Stomach (tissue), 8 donors: ENCODE measurements at regions not wholly inside any gene's neighbourhood (a gene's known extent, or its start where the extent isn't known, plus 50 kb on each side); places are given as distances from the start of the nearest gene placed in this dataset.

ENCODE experiments used
- DNase-seq, 2 donors: peaks; one replicate each; pipeline versions ENCODE4 v3.0.0 to v3.0.0-alpha.2; 2013 to 2019
- H3K27ac ChIP-seq, 5 donors: fragments of 200-600 bp in 4 of 5; sonication (generic) in 4 of 5; one replicate each; pipeline ENCODE4 v1.5.1; 2013 to 2019; ENCODE audit warnings: mild to moderate bottlenecking in 1 of 5, moderate library complexity in 1 of 5
- H3K27me3 ChIP-seq, 3 donors: fragments of 200-600 bp; sonication (generic); one replicate each; pipeline ENCODE4 v1.5.1; 2017 to 2019; ENCODE audit warnings: mixed run types in 1 of 3
- H3K36me3 ChIP-seq, 4 donors: fragments of 200-600 bp; sonication (generic); 1 replicate in 3 of 4; 2 replicates in 1 of 4; pipeline ENCODE4 v1.5.1; 2016 to 2019
- H3K4me1 ChIP-seq, 4 donors: fragments of 200-600 bp; sonication (generic); one replicate each; pipeline ENCODE4 v1.5.1; 2016 to 2019
- H3K4me3 ChIP-seq, 4 donors: fragments of 200-600 bp; sonication (generic) in 3 of 4; one replicate each; pipeline ENCODE4 v1.5.1; 2016 to 2019; ENCODE audit warnings: mild to moderate bottlenecking in 1 of 4
- H3K9me3 ChIP-seq, 4 donors: fragments of 200-600 bp; sonication (generic); one replicate each; pipeline ENCODE4 v1.5.1; 2016 to 2019
- CTCF ChIP-seq, 7 experiments: fragments of 450-650 bp in 4 of 7; fragments of 200-600 bp in 3 of 7; sonication (generic) in 3 of 7; IDR thresholded peaks; one replicate each; pipeline ENCODE4 v1.5.1; 2016 to 2019; ENCODE audit warnings: antibody characterized with exemption in 7 of 7, control low read depth in 2 of 7, mild to moderate bottlenecking in 1 of 7
- EP300 ChIP-seq: sonication (generic); formaldehyde crosslinking; IDR thresholded peaks from one replicate; pipeline ENCODE4 v1.6.1; 2017; ENCODE audit warnings: antibody characterized with exemption
- POLR2A ChIP-seq, 4 donors: fragments of 450-650 bp; IDR thresholded peaks; one replicate each; pipeline ENCODE4 v1.6.1; 2016; ENCODE audit warnings: antibody characterized with exemption in 4 of 4, control low read depth in 2 of 4, mild to moderate bottlenecking in 1 of 4, moderate library complexity in 1 of 4
- POLR2AphosphoS5 ChIP-seq, 3 donors: sonication (generic); formaldehyde crosslinking; IDR thresholded peaks; one replicate each; pipeline ENCODE4 v1.6.1; 2016; ENCODE audit warnings: antibody characterized with exemption in 3 of 3
- WGBS, 5 donors: extraction: QIAGEN DNeasy Blood & Tissue Kit in 3 of 5; methylation state at CpG; one replicate each; pipeline versions ENCODE4 v1.1.5 to v1.1.7; 2013 to 2018; 5-methylcytosine and 5-hydroxymethylcytosine counted together
- intact Hi-C: fragments of 100-400 bp; cut with DNase I; formaldehyde crosslinking; loops from one replicate; pipeline ENCODE4 v1.15.1; 2023; ENCODE audit warnings: low total_unique reads
- donor health status: healthy with polysubstance abuse.
- donor health status: Bipolar disorder and iron deficiency.
- donor health status: healthy.

GRCh38 chr20:10972219-10972860 lies 298.5 kb upstream of the JAG1 start:
- TF ChIP-seq EP300 (no peak), POLR2AphosphoS5 (IDR thresholded peaks at IDR 0.05) (no peak), POLR2A (IDR thresholded peaks at IDR 0.05) (no peak), CTCF (IDR thresholded peaks at IDR 0.05) (no peak)
- WGBS, 5 donors, result 77 to 90% (median 84%) methylated on average over 4 of the region's 4 CpGs
- Histone ChIP-seq H3K4me3 (no peak overlapping the region), H3K36me3 (no peaks in the 10 kb centered on the region), H3K27ac (no peak overlapping the region), H3K4me1 (no peaks in the 10 kb centered on the region), H3K9me3 (no peaks in the 10 kb centered on the region), H3K27me3 (no peaks in the 10 kb centered on the region)
- DNase-seq, result no peak
- intact Hi-C loops, result no loop called here

- no peaks in the 10 kb centered on the region for H3K9me3 ChIP-seq
- H3K4me3 ChIP-seq, result no peak overlapping the region
- H3K4me1 ChIP-seq, result no peaks in the 10 kb centered on the region
- DNase-seq, result no peak
- no peak overlapping the region for H3K27ac ChIP-seq
- WGBS, 5 donors, result 88 to 92% (median 90%) methylated on average over 6 of the region's 6 CpGs
- H3K36me3 ChIP-seq, result no peaks in the 10 kb centered on the region
- intact Hi-C loops, result no loop called here
- no peaks in the 10 kb centered on the region for H3K27me3 ChIP-seq
- no peak for TF ChIP-seq POLR2AphosphoS5 (IDR thresholded peaks at IDR 0.05)
- no peak for TF ChIP-seq POLR2A (IDR thresholded peaks at IDR 0.05)
- TF ChIP-seq CTCF (IDR thresholded peaks at IDR 0.05), result no peak
- no peak for TF ChIP-seq EP300
Observed at GRCh38 chr20:10976051-10976450, 302.3 kb upstream of the JAG1 start.

- no peaks in the 10 kb centered on the region for H3K36me3 ChIP-seq
- no peak overlapping the region for H3K27ac ChIP-seq
- intact Hi-C loops, result no loop called here
- H3K4me3 ChIP-seq, result no peak overlapping the region
- no peaks in the 10 kb centered on the region for H3K9me3 ChIP-seq
- peaks cover 0 to 15% (median 1%) of the 10 kb centered on the region in 4 donors for H3K4me1 ChIP-seq
- DNase-seq, result no peak
- no peak for TF ChIP-seq EP300
- no peak for TF ChIP-seq CTCF (IDR thresholded peaks at IDR 0.05)
- TF ChIP-seq POLR2A (IDR thresholded peaks at IDR 0.05), result no peak
- no peaks in the 10 kb centered on the region for H3K27me3 ChIP-seq
- 82 to 93% (median 87%) methylated on average over 4 of the region's 4 CpGs for WGBS, 5 donors
Observed at GRCh38 chr20:10978019-10978702, 304.4 kb upstream of the JAG1 start.

DNA sequence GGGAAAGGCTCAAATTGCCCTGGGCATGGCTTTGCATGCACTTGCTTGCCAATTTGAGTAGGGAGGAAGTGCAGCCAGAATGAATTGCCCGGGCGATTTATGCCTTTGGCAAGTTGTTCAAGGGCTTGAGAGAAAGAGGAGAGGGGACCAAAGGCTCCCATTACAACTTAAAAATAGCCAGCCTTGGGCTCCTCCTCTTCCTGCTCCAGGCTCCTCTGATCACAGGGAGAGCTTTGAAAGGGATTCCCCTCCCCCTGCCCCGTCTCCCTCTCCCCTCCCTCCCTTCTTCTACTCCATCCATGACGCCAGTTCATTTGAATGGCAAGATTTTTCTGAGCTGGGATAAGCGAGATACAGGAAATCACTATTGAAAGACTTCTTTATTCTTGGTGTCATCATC lies 304.9 kb upstream of the JAG1 start:
- peaks cover 0 to 17% (median 1%) of the 10 kb centered on the region in 4 donors for H3K4me1 ChIP-seq
- H3K4me3 ChIP-seq, result no peak overlapping the region
- no peak for DNase-seq
- 80 to 89% (median 85%) methylated on average over 5 of the region's 5 CpGs for WGBS, 5 donors
- H3K9me3 ChIP-seq, result no peaks in the 10 kb centered on the region
- no peak overlapping the region for H3K27ac ChIP-seq
- H3K36me3 ChIP-seq, result no peaks in the 10 kb centered on the region
- H3K27me3 ChIP-seq, result no peaks in the 10 kb centered on the region
- TF ChIP-seq POLR2AphosphoS5 (IDR thresholded peaks at IDR 0.05), result no peak
- no peak for TF ChIP-seq CTCF (IDR thresholded peaks at IDR 0.05)
- TF ChIP-seq POLR2A (IDR thresholded peaks at IDR 0.05), result no peak
- no peak for TF ChIP-seq EP300
- intact Hi-C loops, result no loop called here
